H1 (cell line): ENCODE measurements at regions not wholly inside any gene's neighbourhood (a gene's known extent, or its start where the extent isn't known, plus 50 kb on each side); places are given as distances from the start of the nearest gene placed in this dataset.

Source experiments
- ATF3 ChIP-seq: IDR thresholded peaks from 2 replicates; pipeline ENCODE4 v1.6.1; 2011; ENCODE audit warnings: low read depth, mild to moderate bottlenecking, low read length; ENCODE audit not compliant: insufficient read depth
- BACH1 ChIP-seq: IDR thresholded peaks from 2 replicates; pipeline ENCODE4 v1.6.1; 2012; ENCODE audit warnings: low read length, improper control_type of control experiment
- BRCA1 ChIP-seq: IDR thresholded peaks from 2 replicates; pipeline ENCODE4 v1.6.1; 2012; ENCODE audit warnings: low read depth, low read length, improper control_type of control experiment
- CBX8 ChIP-seq: fragments of 300-800, 300-1000 bp; sonication (generic); IDR thresholded peaks from 2 replicates; pipeline ENCODE4 v1.7.1; 2016; ENCODE audit warnings: low read depth, low read length, borderline replicate concordance
- CTCF ChIP-seq, 3 experiments: IDR thresholded peaks; 1 replicate in 2 of 3; 2 replicates in 1 of 3; pipeline versions ENCODE4 v1.5.1 to v1.6.1; 2011; ENCODE audit warnings: low read length in 3 of 3, mild to moderate bottlenecking in 3 of 3, inconsistent platforms in 2 of 3, low read depth in 1 of 3, moderate library complexity in 1 of 3; ENCODE audit not compliant: insufficient read depth in 1 of 3; ENCODE audit errors: control extremely low read depth in 1 of 3
- EZH2 ChIP-seq: fragments of 200-600 bp; sonication (generic); IDR thresholded peaks from 2 replicates; pipeline ENCODE4 v1.7.1; 2012; ENCODE audit warnings: low read depth, mild to moderate bottlenecking, moderate library complexity, low read length, inconsistent platforms; ENCODE audit not compliant: severe bottlenecking
- KDM5A ChIP-seq: fragments of 200-600 bp; IDR thresholded peaks from 2 replicates; pipeline ENCODE4 v1.7.1; 2012; ENCODE audit warnings: mild to moderate bottlenecking, low read length, inconsistent platforms, mixed read lengths
- POLR2A ChIP-seq, 2 experiments: IDR thresholded peaks; 1 replicate in 1 of 2; 2 replicates in 1 of 2; pipeline ENCODE4 v1.6.1; 2011; ENCODE audit warnings: low read depth in 2 of 2, low read length in 2 of 2, mild to moderate bottlenecking in 2 of 2; ENCODE audit errors: control extremely low read depth in 1 of 2
- RXRA ChIP-seq: IDR thresholded peaks from 2 replicates; pipeline ENCODE4 v1.6.1; 2011; ENCODE audit warnings: low read depth, mild to moderate bottlenecking, low read length, moderate library complexity; ENCODE audit not compliant: insufficient read depth
- SP1 ChIP-seq: IDR thresholded peaks from 2 replicates; pipeline ENCODE4 v1.6.1; 2011; ENCODE audit warnings: low read depth, low read length
- TF ChIP-seq, protein P1 (sequence below): IDR thresholded peaks from 2 replicates; pipeline ENCODE4 v1.6.1; 2012; ENCODE audit warnings: low read length, inconsistent platforms

- TF ChIP-seq, protein P1, sequence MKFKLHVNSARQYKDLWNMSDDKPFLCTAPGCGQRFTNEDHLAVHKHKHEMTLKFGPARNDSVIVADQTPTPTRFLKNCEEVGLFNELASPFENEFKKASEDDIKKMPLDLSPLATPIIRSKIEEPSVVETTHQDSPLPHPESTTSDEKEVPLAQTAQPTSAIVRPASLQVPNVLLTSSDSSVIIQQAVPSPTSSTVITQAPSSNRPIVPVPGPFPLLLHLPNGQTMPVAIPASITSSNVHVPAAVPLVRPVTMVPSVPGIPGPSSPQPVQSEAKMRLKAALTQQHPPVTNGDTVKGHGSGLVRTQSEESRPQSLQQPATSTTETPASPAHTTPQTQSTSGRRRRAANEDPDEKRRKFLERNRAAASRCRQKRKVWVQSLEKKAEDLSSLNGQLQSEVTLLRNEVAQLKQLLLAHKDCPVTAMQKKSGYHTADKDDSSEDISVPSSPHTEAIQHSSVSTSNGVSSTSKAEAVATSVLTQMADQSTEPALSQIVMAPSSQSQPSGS = no peak
- TF ChIP-seq CTCF (IDR thresholded peaks at IDR 0.05; ENCODE audit: control extremely low read depth in 1 of 3, insufficient read depth in 1 of 3, low read depth in 1 of 3, low read length in 3 of 3) (no peak), BRCA1 (no peak), KDM5A (no peak), EZH2 (no peak), POLR2A (IDR thresholded peaks at IDR 0.05; ENCODE audit: control extremely low read depth in 1 of 2, low read depth in 2 of 2, low read length in 2 of 2) (no peak), CBX8 (no peak), BACH1 (no peak), SP1 (no peak), RXRA (no peak), ATF3 (no peak)
Observed at GRCh38 chr10:118442032-118442431, 99.9 kb upstream of the FAM204A start.
